ENCODE measurements at regions not wholly inside any gene's neighbourhood (a gene's known extent, or its start where the extent isn't known, plus 50 kb on each side); places are given as distances from the start of the nearest gene placed in this dataset.
"Not testable (repeated sequence)": the region's sequence is repeated elsewhere in the genome, so short reads cannot be mapped to it uniquely, and the experiment has no call there.

GRCh38 chr16:60646631-60647030, 1389.6 kb downstream of the CDH8 start:
- no peak for DNase-seq

GRCh38 chr16:60645541-60645940, 1390.7 kb downstream of the CDH8 start:
- DNase-seq: no peak

DNA sequence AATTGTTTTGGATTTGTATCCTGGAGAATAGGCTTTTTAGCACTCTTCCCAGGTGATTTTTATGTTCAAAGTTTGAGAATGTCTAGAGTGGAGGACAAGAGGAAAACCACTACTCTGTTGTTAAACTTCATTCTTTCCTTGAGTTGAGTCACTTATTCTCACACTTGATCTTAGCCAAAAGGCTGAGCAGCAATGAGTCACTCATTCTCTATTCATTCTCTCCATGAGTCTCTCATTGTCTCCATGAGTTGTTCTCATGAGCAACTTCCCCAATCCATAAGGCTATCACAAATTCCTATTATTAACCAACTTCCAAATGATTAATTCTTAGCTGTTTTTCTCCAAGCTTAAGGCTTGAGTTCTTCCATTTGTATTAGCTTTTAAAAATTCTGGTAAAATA, 1393.3 kb downstream of the CDH8 start:
- no peak for DNase-seq

GRCh38 chr16:60641067-60641665, 1395.1 kb downstream of the CDH8 start:
- DNase-seq: no peak

DNA sequence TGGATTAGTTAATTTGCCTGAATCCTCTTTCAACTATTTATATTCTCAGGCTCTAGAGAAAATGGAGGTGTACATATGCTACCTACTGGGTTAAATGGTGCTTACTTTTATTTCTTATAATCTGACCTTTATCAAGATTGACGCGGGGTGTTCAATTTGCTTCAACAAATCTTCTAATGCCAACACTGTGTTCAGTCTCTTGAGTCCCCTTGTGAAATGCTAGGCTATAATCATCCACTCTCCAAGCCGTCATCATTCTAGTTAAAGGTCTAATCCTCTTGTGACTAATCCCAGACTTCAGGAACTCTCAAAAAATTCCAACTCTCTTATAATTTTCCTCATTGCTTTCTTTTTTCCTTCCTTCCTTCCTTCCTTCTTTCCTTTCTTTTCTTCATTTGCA, 1396.2 kb downstream of the CDH8 start:
- no peak for DNase-seq

GRCh38 chr16:60636636-60637035, 1399.6 kb downstream of the CDH8 start:
- DNase-seq: not testable (repeated sequence)

GRCh38 chr16:60636117-60636516, 1400.1 kb downstream of the CDH8 start:
- no peak for DNase-seq

- no peak for DNase-seq
Measured at GRCh38 chr16:60635548-60635947, 1400.7 kb downstream of the CDH8 start.

DNA sequence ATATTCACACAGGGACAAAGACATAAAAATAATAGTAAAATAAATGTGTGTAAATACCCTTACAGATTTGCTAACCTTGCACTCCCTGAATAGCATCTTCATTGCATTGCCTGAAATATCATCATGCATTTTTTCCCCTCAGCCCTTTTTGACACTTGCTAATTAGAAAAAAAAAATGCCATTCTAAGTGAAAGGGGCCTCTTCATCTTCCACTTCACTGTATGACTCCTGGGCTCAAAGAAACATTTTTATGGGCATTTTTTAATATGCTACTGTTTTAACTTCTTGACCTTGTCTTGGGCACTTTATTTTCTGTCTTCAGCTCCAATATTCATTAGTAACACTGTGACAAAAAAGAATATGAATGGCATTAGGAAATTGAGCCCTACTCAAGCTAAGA, 1424.4 kb downstream of the CDH8 start:
- DNase-seq: no peak

DNA sequence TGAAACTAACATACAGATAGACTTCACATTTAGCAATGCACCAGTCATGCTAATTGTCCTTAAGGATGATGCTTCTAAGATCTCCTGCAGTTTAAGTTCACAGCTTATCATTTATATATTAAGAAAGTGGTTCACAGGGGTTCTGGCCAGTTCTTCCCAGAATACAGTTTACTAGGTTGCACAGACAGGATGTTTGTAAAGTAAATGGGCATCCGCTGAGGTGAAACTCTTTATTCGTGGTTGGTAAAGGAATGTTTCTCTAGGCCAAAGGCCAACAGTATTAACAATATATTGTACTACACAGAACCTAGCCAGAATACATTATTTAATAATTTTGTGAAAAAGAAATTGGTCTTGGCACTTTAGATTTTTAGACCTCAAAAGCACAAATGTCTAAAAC, 1427.3 kb downstream of the CDH8 start:
- DNase-seq: no peak

DNA sequence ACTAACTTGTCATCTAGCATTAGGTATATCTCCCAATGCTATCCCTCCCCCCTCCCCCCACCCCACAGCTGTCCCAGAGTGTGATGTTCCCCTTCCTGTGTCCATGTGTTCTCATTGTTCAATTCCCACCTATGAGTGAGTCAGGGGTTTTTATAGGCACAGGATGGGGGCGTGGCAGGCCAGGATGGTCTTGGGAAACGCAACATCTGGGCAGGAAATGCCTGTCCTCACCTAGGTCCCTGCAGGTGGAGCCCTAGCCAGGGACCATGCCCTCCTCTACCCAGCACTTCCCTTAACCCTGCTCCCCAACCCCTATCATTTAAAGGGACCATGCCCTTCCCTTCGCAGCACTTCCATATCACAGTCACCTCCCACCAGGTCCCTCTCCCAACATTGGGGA, 1430.6 kb downstream of the CDH8 start:
- DNase-seq: not testable (repeated sequence)

- no peak for DNase-seq
Measured at GRCh38 chr16:60605176-60605575, 1431.1 kb downstream of the CDH8 start.

- no peak for DNase-seq
Measured at GRCh38 chr16:60586493-60586892, 1449.7 kb downstream of the CDH8 start.

DNA sequence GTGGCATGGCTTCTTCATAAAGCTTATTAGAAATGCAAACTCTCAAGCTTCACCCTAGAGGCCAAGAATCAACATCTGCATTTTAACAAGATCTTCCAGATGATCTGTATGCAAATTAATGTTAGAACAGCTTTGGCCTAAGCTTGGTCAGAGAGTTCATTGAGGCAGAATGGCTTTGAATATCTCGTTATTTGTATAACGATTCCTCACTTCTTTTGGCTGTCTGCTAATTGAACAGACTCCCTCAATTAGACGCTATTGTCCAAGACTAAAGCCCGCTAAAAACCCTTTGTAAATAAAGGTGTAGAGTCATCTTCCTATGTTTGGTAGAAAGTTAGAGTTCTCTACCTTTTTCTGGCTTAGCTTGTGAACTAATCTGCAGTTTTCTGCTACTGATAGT, 1453.7 kb downstream of the CDH8 start:
- DNase-seq: no peak

DNA sequence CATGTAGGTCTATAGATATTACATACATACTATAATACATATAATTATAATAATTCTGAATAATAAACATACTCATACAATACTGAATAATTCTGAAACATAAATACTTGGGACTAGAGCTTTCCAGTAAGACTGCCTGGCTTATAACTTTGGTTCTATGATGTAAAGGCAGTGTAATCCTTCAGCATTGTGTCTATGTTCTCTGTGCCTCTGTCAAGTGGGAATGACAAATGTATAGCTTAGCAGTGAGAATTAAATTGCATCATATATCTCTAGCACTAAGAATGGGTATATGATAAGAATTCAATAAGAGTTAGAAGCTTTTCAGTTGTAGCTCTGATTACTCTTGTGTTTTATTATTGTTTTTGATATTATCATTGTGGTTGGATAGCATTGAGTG, 1469.3 kb downstream of the CDH8 start:
- DNase-seq: no peak

GRCh38 chr16:60564588-60564987, 1471.7 kb downstream of the CDH8 start:
- DNase-seq: no peak

DNA sequence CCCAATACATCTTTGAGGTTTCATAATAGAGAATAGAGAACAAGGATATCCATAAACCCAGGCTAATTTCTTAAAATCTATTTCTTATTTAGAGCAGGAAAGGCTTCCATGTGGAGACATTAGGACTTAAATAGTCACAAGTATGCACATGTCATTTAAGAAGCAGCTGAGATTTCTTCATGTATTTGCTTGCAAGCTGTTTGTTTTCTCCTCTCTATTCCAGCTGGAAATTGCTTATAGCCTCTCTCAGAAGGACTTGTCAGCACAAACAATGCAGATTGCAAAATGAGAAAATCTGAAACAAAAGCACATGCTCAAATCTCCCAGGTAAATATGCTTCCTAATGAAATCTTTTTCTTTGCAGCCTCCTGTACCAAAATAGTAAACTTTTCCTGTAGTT, 1473.1 kb downstream of the CDH8 start:
- DNase-seq: no peak

DNA sequence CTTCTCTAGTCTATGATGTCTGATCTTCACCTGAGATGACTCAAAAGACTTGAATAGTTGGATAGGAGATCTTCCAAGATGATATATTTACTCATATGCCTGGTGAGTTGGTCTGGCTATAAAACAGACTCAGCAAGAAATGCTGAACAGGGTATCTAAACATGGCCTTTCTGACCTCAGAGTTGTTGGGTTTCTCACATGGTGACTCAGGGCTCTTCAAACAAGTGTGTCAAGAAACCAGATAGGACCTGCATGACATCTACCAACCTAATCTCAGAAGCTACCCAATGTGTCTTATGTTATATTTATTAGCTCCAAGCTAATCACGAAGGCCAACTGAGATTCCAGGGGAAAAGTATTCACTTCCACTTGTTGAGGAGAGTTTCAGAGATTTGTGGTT, 1477.3 kb downstream of the CDH8 start:
- DNase-seq: no peak

DNA sequence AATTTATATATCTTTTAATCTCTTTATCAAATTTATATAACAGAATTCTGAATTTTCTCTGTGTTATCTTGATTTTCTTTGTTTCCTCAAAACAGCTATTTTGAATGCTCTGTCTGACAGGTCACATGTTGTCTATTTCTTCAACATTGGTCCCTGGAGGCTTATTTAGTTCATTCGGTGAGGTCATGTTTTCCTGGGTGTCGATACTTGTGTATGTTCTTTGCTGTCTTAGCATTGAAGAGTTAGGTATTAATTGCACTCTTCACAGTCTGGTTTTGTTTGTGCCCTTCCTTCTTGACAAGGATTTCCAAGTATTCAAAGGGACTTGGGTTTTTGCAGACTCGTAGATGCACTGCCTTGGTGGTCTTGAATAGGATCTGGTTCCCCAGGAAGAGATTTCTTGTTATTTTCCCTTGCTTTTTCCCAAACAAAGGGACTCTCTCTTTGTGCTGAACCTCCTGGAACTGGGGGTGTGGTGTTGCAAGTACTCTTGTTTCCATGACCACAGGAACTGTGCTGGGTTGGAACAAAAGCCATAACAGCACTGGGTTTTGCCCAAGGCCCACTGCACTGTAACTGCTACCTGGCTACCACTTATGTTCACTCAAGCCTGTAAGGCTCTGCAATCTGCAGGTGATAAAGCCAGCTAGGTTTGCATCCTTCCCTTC, 1483.0 kb downstream of the CDH8 start:
- no peak for DNase-seq

GRCh38 chr16:60541535-60541934, 1494.7 kb downstream of the CDH8 start:
- no peak for DNase-seq

- DNase-seq: no peak
Measured at GRCh38 chr16:60510941-60511340, 1525.3 kb downstream of the CDH8 start.

GRCh38 chr16:60510208-60510607, 1526.0 kb downstream of the CDH8 start:
- DNase-seq: no peak

- DNase-seq: no peak
Measured at GRCh38 chr16:60491273-60491672, 1545.0 kb downstream of the CDH8 start.

DNA sequence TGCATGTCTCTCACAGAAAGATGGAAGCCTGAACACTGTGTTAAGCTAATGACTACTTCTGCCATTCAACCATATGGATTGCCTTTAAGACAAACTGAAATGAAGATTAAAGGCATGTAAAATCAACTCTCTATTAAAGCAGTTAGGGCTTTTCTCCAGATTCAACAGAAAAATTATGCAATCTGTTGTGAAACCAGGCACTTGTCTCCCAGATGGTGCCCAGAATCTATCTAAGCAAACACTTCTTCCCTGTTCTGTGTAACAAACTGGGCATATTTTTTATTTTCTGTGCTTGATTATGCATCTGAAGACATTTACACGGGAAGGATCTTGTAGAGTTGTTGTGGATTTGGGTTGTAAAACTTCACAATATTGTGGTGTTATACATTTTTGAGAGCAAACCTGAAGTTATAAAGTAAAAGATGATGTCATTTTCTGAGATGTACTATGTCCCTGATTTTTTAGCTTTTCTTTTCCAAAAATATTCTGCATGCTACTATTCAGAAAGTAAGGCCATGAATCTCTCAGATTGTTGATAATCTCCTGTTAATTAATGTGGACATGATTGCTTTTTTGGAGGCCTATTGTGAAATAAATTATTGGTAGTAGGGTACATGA, 1550.3 kb downstream of the CDH8 start:
- no peak for DNase-seq

GRCh38 chr16:60484901-60485300, 1551.3 kb downstream of the CDH8 start:
- no peak for DNase-seq

All from NCI-H446 treated with DMSO at 0.1 percent for 48 hours (cell line).